DMS79 treated with DMSO at 0.1 percent for 48 hours (cell line): ENCODE measurements at regions not wholly inside any gene's neighbourhood (a gene's known extent, or its start where the extent isn't known, plus 50 kb on each side); places are given as distances from the start of the nearest gene placed in this dataset.
"Not testable (repeated sequence)": the region's sequence is repeated elsewhere in the genome, so short reads cannot be mapped to it uniquely, and the experiment has no call there.

Experiments used
- DNase-seq: peaks from one replicate; lab custom pipeline; 2025; lab: John Stamatoyannopoulos, UW

- DNase-seq, result no peak
These were observed 812.3 kb upstream of the GRAMD2B start for GRCh38 chr5:125610892-125611291.

GRCh38 chr5:125611541-125611940, 811.7 kb upstream of the GRAMD2B start:
- DNase-seq, result no peak

- no peak for DNase-seq
These were observed 811.0 kb upstream of the GRAMD2B start for GRCh38 chr5:125612181-125612721.

- DNase-seq, result no peak
These were observed 810.4 kb upstream of the GRAMD2B start for GRCh38 chr5:125612776-125613175.

GRCh38 chr5:125630237-125630636, 793.0 kb upstream of the GRAMD2B start:
- no peak for DNase-seq

GRCh38 chr5:125633523-125633922, 789.7 kb upstream of the GRAMD2B start:
- no peak for DNase-seq

- no peak for DNase-seq
These were observed 788.9 kb upstream of the GRAMD2B start for GRCh38 chr5:125634216-125634835.

GRCh38 chr5:125639858-125640257, 783.4 kb upstream of the GRAMD2B start:
- DNase-seq, result no peak

GRCh38 chr5:125652761-125653160, 770.4 kb upstream of the GRAMD2B start:
- DNase-seq, result no peak

- DNase-seq, result peak; percentile 25
These were observed 768.8 kb upstream of the GRAMD2B start for GRCh38 chr5:125654392-125654791.

GRCh38 chr5:125655156-125655555, 768.1 kb upstream of the GRAMD2B start:
- peak; percentile 13 for DNase-seq

- no peak for DNase-seq
These were observed 765.3 kb upstream of the GRAMD2B start for GRCh38 chr5:125657936-125658335.

- peak; percentile 54 for DNase-seq
These were observed 763.7 kb upstream of the GRAMD2B start for GRCh38 chr5:125659316-125660023.

GRCh38 chr5:125660231-125660895, 762.8 kb upstream of the GRAMD2B start:
- no peak for DNase-seq

- no peak for DNase-seq
These were observed 761.6 kb upstream of the GRAMD2B start for GRCh38 chr5:125661584-125661983.

- no peak for DNase-seq
These were observed 754.3 kb upstream of the GRAMD2B start for GRCh38 chr5:125668884-125669283.

- no peak for DNase-seq
These were observed 749.8 kb upstream of the GRAMD2B start for GRCh38 chr5:125673359-125673950.

GRCh38 chr5:125679522-125679921, 743.7 kb upstream of the GRAMD2B start:
- no peak for DNase-seq

GRCh38 chr5:125683669-125684068, 739.5 kb upstream of the GRAMD2B start:
- DNase-seq, result no peak

- no peak for DNase-seq
These were observed 737.4 kb upstream of the GRAMD2B start for GRCh38 chr5:125685771-125686170.

- DNase-seq, result not testable (repeated sequence)
These were observed 731.3 kb upstream of the GRAMD2B start for GRCh38 chr5:125691738-125692530.
